Medulla oblongata (tissue), 1 donor: ENCODE measurements at regions not wholly inside any gene's neighbourhood (a gene's known extent, or its start where the extent isn't known, plus 50 kb on each side); places are given as distances from the start of the nearest gene placed in this dataset.
"Not testable (repeated sequence)": the region's sequence is repeated elsewhere in the genome, so short reads cannot be mapped to it uniquely, and the experiment has no call there.

Experiments used
- DNase-seq: peaks from one replicate; pipeline ENCODE4 v3.0.0-alpha.2; 2015; ENCODE audit errors: extremely low spot score

DNA sequence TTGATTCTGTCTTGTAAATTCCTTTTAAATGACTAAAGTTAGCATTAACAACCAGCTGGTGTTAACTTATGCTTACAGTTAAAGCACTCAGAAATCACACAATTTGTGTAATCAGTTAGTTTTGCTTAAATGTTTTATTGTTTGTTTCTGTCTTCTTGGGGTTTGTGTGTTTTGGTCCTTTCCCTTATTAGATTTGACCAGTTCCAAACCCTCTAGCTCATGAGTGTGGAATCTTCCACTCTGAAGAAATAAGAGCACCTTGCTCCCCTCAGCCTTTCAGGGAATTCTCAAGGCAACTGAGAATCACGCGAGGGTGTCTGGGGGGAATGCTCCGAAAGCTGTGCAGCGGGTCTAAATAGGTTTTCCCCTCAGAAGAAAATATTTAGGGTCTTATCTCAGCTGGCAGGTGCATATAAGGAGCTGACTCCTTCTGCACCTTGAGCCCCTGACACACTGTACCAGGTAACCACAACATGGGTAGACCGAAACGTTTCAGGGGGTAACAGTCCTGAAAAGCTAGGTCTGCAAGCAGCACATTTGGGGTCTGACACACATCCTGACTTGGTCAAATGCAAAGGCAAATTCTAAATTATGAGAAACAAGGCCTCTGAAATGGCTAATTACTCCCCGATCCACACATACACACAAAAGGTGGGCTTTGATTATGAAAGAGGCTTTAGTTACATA, 188.1 kb upstream of the ETV3 start:
- DNase-seq, result no peak

- no peak for DNase-seq
Observed at GRCh38 chr1:157325220-157325619, 187.0 kb upstream of the ETV3 start.

GRCh38 chr1:157321972-157322371, 183.8 kb upstream of the ETV3 start:
- DNase-seq, result not testable (repeated sequence)

DNA sequence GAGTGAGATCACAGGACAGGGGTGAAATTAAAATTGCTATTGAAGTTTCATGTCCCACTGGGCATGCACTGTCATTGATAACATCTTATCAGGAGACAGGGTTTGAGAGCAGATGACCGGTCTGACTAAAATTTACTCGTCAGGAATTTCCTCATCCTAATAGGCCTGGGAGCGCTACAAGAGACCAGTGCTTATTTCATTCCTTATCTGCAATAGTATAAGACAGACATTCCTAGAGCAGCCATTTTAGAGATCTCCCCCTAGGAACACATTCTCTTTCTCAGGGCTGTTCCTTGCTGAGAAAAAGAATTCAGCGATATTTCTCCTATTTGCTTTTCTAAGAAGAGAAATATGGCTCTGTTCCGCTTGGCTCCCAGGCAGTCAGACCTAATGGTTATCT, 181.4 kb upstream of the ETV3 start:
- DNase-seq, result no peak

DNA sequence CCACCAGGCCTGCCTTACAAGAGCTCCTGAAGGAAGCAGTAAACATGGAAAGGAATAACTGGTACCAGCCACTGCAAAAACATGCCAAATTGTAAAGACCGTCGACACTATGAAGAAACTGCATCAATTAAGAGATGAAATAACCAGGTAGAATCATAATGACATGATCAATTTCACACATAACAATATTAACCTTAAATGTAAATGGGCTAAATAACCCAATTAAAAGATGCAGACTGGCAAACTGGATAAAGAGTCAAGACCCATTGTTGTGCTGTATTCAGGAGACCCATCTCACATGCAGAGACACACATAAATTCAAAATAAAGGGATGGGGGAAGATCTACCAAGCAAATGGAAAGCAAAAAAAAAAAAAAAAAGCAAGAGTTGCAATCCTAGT, 179.0 kb upstream of the ETV3 start:
- DNase-seq, result not testable (repeated sequence)

DNA sequence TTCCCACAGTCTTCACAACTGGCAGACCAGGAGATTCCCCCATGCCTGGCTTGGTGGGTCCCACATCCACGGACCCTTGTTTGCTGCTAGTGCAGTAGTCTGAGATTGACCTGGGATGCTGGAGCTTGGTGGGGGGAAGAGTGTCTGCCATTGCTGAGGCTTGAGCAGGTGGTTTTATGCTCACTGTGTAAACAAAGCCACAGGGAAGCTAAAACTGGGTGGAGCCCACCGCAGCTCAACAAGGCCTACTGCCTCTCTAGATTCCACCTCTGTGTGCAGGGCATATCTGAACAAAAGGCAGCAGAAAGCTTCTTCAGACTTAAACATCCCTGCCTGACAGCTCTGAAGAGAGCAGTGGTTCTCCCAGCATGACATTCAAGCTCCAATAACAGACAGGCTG, 177.3 kb upstream of the ETV3 start:
- no peak for DNase-seq

GRCh38 chr1:157314408-157314807, 176.2 kb upstream of the ETV3 start:
- no peak for DNase-seq

GRCh38 chr1:157313240-157313807, 175.1 kb upstream of the ETV3 start:
- no peak for DNase-seq

DNA sequence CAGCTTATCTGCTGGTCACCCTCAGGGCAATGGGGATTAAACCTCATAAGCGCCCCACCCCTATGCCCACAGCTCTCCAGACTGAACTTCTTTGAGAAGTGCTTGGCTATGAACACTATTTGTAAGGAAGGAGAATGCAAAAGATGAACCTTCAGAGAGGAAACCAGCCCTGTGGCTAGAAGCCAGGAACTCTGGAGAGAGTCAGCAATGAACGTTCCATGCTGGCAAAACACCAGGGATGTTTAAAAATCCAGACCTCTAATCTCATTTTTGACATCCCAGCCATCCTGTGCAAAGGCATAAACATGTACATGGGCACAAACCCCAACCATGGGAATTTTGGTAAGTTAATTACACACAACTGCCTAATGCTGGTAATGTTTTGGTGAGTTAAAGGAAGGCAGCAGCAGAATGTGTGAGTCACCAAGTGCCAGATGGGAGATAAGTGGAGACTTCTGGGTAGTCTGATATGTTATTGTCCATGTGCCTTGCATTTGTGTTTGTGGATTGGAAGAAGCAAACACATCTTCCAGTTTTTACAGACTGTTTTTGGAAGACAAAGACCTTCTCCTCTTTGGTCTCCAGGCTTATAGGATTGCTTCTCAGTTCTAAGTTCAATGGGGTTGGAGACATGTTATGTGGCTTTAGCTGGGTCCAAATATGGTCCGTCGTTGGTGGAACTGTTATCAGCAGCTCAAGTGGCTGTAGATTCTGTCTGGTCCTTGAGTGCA, 174.1 kb upstream of the ETV3 start:
- DNase-seq, result no peak

DNA sequence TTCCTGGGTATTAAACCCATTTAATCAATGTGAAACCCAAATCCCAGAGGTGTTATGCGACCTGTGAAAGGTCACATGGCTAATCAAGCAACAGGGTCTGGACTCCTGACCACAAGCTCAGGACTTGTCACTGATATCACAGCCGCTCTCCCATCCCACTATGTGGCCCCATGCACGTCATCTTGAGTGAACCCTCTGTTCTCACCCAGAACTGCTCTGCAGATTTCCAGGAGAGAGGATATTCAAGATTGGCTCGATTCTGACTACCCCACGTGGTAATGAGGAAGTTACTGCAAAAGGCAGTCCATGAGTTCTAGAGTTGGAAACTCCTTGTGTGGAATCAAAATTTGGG, 173.5 kb upstream of the ETV3 start:
- no peak for DNase-seq

DNA sequence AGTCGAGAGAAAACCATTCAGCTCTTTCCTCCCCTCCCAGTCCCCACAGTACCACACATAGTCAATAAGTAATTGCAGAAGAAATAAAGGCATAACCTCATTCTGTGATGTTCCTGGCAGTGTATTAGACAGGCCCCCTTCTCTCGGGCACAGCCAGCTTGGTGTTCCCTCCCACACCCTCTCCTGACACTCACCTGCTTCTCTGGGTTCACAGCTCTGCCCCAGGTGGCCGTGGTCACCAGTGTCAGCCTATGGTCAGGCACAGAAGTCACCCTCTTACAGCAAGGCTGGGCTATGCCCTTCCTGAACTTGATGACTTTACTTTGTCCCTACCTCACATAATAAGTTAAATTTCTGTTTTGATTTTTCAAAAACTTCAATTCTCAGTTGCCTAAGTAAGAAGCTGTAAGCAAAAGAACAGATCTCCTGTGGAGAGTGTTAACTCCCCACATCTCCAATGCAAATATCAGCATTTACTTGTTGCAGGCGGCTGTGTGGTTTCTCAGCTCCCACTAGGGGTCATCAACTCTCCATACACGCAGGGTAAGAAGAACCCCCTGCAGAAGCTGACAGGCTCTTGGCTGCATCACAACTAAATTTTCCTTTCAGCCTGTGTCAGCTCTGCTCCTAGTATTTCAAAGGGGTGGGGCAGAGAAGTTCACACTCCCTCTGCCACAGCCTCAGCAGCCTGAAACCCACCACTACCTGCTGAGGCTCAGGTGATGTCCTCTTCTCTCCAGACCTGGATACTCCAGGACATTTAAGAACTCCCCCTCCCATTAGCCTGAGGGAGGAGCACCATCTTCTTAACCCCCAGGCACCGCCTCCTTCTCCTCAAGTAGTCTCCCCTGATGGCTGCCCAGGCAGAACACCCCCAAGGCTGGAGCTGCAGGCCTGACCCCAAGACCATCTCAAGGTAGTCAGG, 172.9 kb upstream of the ETV3 start:
- not testable (repeated sequence) for DNase-seq

DNA sequence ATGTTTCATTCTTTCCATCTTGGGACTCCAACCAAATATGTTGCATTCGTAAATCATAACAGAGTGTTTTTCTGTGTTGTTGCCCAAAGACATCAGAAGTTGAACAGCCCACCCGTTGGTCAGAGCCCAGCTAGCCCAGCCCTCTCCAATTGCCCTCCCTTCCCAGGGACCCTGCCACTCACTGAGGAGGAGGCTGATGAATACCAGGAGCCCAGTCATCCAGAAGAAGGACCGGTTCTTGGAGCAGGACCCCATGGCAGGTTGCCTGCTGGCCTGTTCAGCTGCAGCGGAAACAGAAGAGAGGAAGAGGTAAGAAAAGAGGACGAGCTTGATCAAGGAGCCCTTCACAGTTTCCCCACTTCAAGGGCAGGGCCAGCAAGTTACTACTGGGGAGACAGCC, 172.2 kb upstream of the ETV3 start:
- no peak for DNase-seq

GRCh38 chr1:157307491-157307890, 169.3 kb upstream of the ETV3 start:
- DNase-seq, result no peak

DNA sequence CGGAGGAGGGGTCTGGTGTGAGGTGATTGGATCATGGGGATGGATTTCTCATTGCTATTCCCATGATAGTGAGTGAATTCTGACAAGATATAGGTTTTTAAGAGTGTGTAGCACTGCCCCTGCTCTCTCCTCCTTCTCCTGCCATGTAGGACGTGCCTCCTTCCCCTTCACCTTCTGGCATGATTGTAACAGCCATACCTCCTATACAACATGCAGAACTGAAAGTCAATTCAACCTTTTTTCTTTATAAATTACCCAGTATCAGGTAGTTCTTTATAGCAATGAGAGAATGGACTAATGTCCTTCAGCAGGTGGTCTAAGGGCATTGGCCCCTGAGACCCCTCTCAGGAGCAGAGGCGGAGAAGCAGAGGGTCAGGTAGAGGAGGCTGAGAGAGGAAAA, 168.7 kb upstream of the ETV3 start:
- DNase-seq, result no peak

DNA sequence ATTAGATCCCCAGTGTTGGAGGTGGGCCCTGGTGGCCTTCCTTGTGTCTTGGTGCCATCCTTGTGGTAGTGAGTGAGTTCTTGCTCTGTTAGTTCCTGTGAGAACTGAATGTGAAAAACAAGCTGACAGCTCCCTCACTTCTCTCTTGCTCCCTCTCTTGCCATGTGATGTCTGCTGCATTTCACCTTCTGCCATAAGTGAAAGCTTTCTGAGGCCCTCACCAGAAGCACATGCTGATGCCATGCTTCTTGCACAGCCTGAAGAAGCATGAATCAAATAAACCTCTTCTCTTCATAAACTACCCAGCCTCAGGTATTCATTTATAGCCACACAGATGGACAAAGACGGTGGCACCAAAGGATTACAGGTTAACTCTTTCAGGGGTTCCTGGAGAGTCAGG, 166.1 kb upstream of the ETV3 start:
- no peak for DNase-seq

DNA sequence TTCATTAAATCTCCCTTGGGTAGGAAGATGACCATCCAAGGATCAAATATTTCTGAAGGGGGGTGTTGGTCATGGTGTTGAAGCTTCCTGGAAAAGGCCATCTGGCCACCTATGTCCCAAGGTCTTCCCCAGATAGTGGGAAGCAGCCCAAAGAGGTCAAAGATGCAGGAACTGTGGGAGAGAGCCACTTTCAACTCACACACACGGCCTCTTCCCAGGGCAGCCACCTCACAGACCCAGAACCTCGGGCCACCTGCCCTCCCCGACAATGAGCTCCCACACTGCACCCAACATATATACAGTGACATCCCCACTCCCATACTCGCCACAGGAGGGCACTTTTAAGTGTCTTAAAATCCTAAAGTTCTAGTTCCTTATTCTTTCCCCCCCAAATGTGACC, 164.5 kb upstream of the ETV3 start:
- DNase-seq, result no peak

DNA sequence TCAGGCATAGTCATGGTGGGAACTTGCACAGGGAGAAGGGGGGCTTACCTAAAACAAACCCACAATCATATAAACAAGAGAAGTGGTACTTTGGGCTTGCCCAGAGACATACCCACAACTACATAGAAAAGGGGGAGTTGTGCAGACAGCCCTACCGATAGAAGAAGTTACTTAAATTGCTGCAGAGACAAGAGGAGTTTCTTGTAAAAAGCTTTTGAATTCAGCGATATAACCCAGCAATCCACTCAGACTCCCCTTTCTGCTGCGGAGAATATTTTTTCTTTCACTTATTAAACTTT, 164.0 kb upstream of the ETV3 start:
- DNase-seq, result no peak

DNA sequence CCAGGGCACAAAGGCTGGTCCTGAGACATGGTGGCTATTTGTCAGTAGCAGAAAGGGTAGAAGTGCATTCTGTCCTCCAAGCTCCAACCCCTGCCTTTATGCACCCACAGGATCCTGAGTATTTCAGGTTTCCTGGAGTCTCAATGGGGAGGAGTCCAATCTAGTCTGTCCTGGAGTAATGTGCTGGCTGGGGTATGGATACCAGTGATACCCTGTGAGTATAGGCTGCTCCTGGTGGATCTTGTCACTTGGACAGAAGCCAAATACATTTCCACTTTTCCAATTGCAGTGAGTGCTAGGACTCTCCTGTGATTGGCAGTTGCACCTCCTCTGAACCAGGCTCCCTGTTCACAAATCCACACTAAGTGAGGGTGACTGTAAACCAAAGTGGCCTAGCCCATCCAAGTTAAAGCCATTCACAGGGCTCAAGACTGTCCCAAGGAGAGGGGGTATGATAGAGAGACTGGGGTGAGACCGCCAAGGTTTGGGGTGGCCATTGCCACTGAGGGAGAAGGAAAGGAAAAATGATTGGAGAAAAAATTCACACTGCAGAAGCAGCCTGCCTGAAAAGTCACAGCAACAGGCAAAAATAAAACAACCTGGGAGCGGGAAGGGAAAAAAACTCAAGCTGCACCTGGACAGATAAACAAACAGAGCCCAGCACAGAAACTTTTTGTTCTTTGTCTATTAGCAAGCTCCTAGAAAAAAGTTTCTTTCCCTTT, 163.4 kb upstream of the ETV3 start:
- DNase-seq, result no peak

GRCh38 chr1:157294387-157295145, 156.4 kb upstream of the ETV3 start:
- DNase-seq, result not testable (repeated sequence)

- DNase-seq, result no peak
Observed at GRCh38 chr1:157292809-157293564, 154.8 kb upstream of the ETV3 start.
